MM.1S (cell line): ENCODE measurements at regions not wholly inside any gene's neighbourhood (a gene's known extent, or its start where the extent isn't known, plus 50 kb on each side); places are given as distances from the start of the nearest gene placed in this dataset.

Experiments used
- DNase-seq: peaks from one replicate; pipeline ENCODE4 v3.0.0-alpha.2; 2015
- H2AFZ ChIP-seq: fragments of 300-600 bp; sonication (generic); 2 replicates; pipeline ENCODE4 v1.6.0; 2016; ENCODE audit warnings: antibody characterized with exemption, low read length
- H3F3A ChIP-seq: fragments of 300-600 bp; sonication (generic); 2 replicates; pipeline ENCODE4 v1.6.1; 2016; ENCODE audit warnings: mild to moderate bottlenecking, antibody characterized with exemption, low read length, moderate library complexity, mixed read lengths; ENCODE audit not compliant: insufficient read depth
- H3K27ac ChIP-seq: fragments of 300-600 bp; sonication (generic); 2 replicates; pipeline ENCODE4 v1.5.1; 2016; ENCODE audit warnings: mild to moderate bottlenecking, low read length
- H3K27me3 ChIP-seq: fragments of 300-600 bp; sonication (generic); replicated peaks from 2 replicates; pipeline ENCODE4 v1.6.0; 2016; ENCODE audit warnings: low read length; ENCODE audit not compliant: insufficient read depth
- H3K36me3 ChIP-seq: fragments of 300-600 bp; sonication (generic); replicated peaks from 2 replicates; pipeline ENCODE4 v1.6.1; 2016; ENCODE audit warnings: mild to moderate bottlenecking, low read length, mixed read lengths; ENCODE audit not compliant: insufficient read depth
- H3K4me1 ChIP-seq: fragments of 300-600 bp; sonication (generic); 2 replicates; pipeline ENCODE4 v1.6.1; 2016; ENCODE audit warnings: low read length, mixed read lengths
- H3K4me2 ChIP-seq: fragments of 300-600 bp; sonication (generic); 2 replicates; pipeline ENCODE4 v1.6.0; 2016; ENCODE audit warnings: low read depth, low read length
- H3K4me3 ChIP-seq: fragments of 300-600 bp; sonication (generic); 2 replicates; pipeline ENCODE4 v1.5.1; 2016; ENCODE audit warnings: low read length, mixed read lengths
- H3K79me2 ChIP-seq: fragments of 300-600 bp; sonication (generic); 2 replicates; pipeline ENCODE4 v1.6.1; 2016; ENCODE audit warnings: mixed run types, low read length, mixed read lengths
- H3K9ac ChIP-seq: fragments of 300-600 bp; sonication (generic); 2 replicates; pipeline ENCODE4 v1.6.1; 2016; ENCODE audit warnings: low read length, mixed read lengths
- H3K9me2 ChIP-seq: fragments of 300-600 bp; sonication (generic); replicated peaks from 2 replicates; pipeline ENCODE4 v1.6.1; 2016; ENCODE audit warnings: mild to moderate bottlenecking, low read length, mixed read lengths; ENCODE audit not compliant: insufficient read depth
- H3K9me3 ChIP-seq: fragments of 300-600 bp; sonication (generic); replicated peaks from 2 replicates; pipeline ENCODE4 v1.6.1; 2016; ENCODE audit warnings: mild to moderate bottlenecking, low read length, mixed read lengths; ENCODE audit not compliant: insufficient read depth
- H4K20me1 ChIP-seq: fragments of 300-600 bp; sonication (generic); 2 replicates; pipeline ENCODE4 v1.6.1; 2016; ENCODE audit warnings: mild to moderate bottlenecking, low read length, moderate library complexity, mixed read lengths; ENCODE audit not compliant: insufficient read depth
- CTCF ChIP-seq: fragments of 300-600 bp; sonication (generic); IDR thresholded peaks from 2 replicates; pipeline ENCODE4 v1.5.1; 2016; ENCODE audit warnings: antibody characterized with exemption, low read length, mixed read lengths
- EZH2 ChIP-seq: fragments of 300-600 bp; sonication (generic); optimal IDR thresholded peaks from 2 replicates; pipeline ENCODE3; 2017; ENCODE audit warnings: low read depth, mild to moderate bottlenecking, antibody characterized with exemption, low read length, mixed read lengths
- EZH2phosphoT487 ChIP-seq: fragments of 300-600 bp; sonication (generic); IDR thresholded peaks from 2 replicates; pipeline ENCODE4 v1.6.1; 2018; ENCODE audit warnings: antibody characterized with exemption, low read length

- Histone ChIP-seq H3K4me1 (no peaks in the 10 kb centered on the region), H3K9me2 (no peaks in the 10 kb centered on the region), H3K27ac (no peak overlapping the region), H3F3A (no peaks in the 10 kb centered on the region), H4K20me1 (no peaks in the 10 kb centered on the region), H3K4me3 (no peak overlapping the region), H3K36me3 (no peaks in the 10 kb centered on the region), H3K4me2 (no peak overlapping the region), H3K9ac (no peak overlapping the region), H3K79me2 (no peaks in the 10 kb centered on the region), H3K27me3 (no peaks in the 10 kb centered on the region), H3K9me3 (no peaks in the 10 kb centered on the region), H2AFZ (no peak overlapping the region)
- DNase-seq, result no peak
- TF ChIP-seq CTCF, result no peak
- TF ChIP-seq EZH2phosphoT487, result no peak
- TF ChIP-seq EZH2, result no peak
Measured at GRCh38 chr11:112465433-112466024, 204.9 kb upstream of the PLET1 start.

GRCh38 chr11:112467721-112468120, 207.1 kb upstream of the PLET1 start:
- Histone ChIP-seq H3K79me2 (no peaks in the 10 kb centered on the region), H3K4me2 (no peak overlapping the region), H3K36me3 (no peaks in the 10 kb centered on the region), H3K27me3 (no peaks in the 10 kb centered on the region), H3K27ac (no peak overlapping the region), H3K9ac (no peak overlapping the region), H3K9me3 (no peaks in the 10 kb centered on the region), H3F3A (no peaks in the 10 kb centered on the region), H2AFZ (no peak overlapping the region), H3K4me1 (no peaks in the 10 kb centered on the region), H3K4me3 (no peak overlapping the region), H3K9me2 (no peaks in the 10 kb centered on the region), H4K20me1 (no peaks in the 10 kb centered on the region)
- TF ChIP-seq CTCF (no peak), EZH2 (no peak), EZH2phosphoT487 (no peak)
- DNase-seq, result no peak

- no peak overlapping the region for H2AFZ ChIP-seq
- no peaks in the 10 kb centered on the region for H3K9me3 ChIP-seq
- H3K27ac ChIP-seq, result no peak overlapping the region
- H4K20me1 ChIP-seq, result no peaks in the 10 kb centered on the region
- H3K27me3 ChIP-seq, result no peaks in the 10 kb centered on the region
- no peaks in the 10 kb centered on the region for H3K79me2 ChIP-seq
- no peaks in the 10 kb centered on the region for H3K9me2 ChIP-seq
- H3K4me1 ChIP-seq, result no peaks in the 10 kb centered on the region
- no peak overlapping the region for H3K4me3 ChIP-seq
- no peak overlapping the region for H3K9ac ChIP-seq
- H3F3A ChIP-seq, result no peaks in the 10 kb centered on the region
- no peak overlapping the region for H3K4me2 ChIP-seq
- no peak for DNase-seq
- H3K36me3 ChIP-seq, result no peaks in the 10 kb centered on the region
- no peak for TF ChIP-seq CTCF
- no peak for TF ChIP-seq EZH2phosphoT487
- no peak for TF ChIP-seq EZH2
Measured at GRCh38 chr11:112469376-112469775, 208.7 kb upstream of the PLET1 start.
